Gastrocnemius medialis (tissue), 4 donors: ENCODE measurements at regions not wholly inside any gene's neighbourhood (a gene's known extent, or its start where the extent isn't known, plus 50 kb on each side); places are given as distances from the start of the nearest gene placed in this dataset.

ENCODE experiments used
- ATAC-seq, 2 donors: fragments of 150-250 bp; one replicate each; pipeline ENCODE4 v1.9.1; 2016
- DNase-seq, 2 donors: peaks; one replicate each; pipeline ENCODE4 v3.0.0-alpha.2; 2019
- H3K27ac ChIP-seq, 4 donors: fragments of 200-600 bp; sonication (generic); 1 replicate in 1 of 4; 2 replicates in 3 of 4; pipeline ENCODE4 v1.5.1; 2016 to 2018; ENCODE audit warnings: mild to moderate bottlenecking in 2 of 4, moderate library complexity in 1 of 4
- H3K27me3 ChIP-seq, 3 donors: fragments of 200-600 bp; sonication (generic) in 2 of 3; 1 replicate in 1 of 3; 2 replicates in 2 of 3; pipeline versions ENCODE4 v1.5.1 to v1.6.0; 2016 to 2019; ENCODE audit warnings: mild to moderate bottlenecking in 1 of 3, moderate library complexity in 1 of 3
- H3K36me3 ChIP-seq, 2 donors: fragments of 200-600 bp; sonication (generic) in 1 of 2; one replicate each; pipeline ENCODE4 v1.5.1; 2017 to 2018
- H3K4me1 ChIP-seq, 2 donors: fragments of 200-600 bp; sonication (generic) in 1 of 2; one replicate each; pipeline ENCODE4 v1.5.1; 2016 to 2017; ENCODE audit warnings: mild to moderate bottlenecking in 2 of 2
- H3K4me3 ChIP-seq, 4 donors: fragments of 200-600 bp; sonication (generic) in 3 of 4; 1 replicate in 1 of 4; 2 replicates in 3 of 4; pipeline ENCODE4 v1.5.1; 2016 to 2019; ENCODE audit warnings: mild to moderate bottlenecking in 2 of 4
- H3K9me3 ChIP-seq, 3 donors: fragments of 200-600 bp; sonication (generic) in 2 of 3; 1 replicate in 1 of 3; 2 replicates in 2 of 3; pipeline ENCODE4 v1.5.1; 2016 to 2019
- POLR2A ChIP-seq, 2 donors: fragments of 450-650 bp; IDR thresholded peaks; one replicate each; pipeline ENCODE4 v1.6.1; 2017; ENCODE audit warnings: antibody characterized with exemption in 2 of 2, mild to moderate bottlenecking in 2 of 2, moderate library complexity in 2 of 2
- in situ Hi-C, 4 donors: fragments of 200-750 bp; cut with MboI; loops; one replicate each; pipeline versions ENCODE4 v1.15.0 to v1.8.0; 2017; ENCODE audit warnings: low sequenced_read_pairs in 4 of 4
- intact Hi-C: fragments of 100-400 bp; cut with DNase I; formaldehyde crosslinking; loops from one replicate; pipeline ENCODE4 v1.15.1; 2023; ENCODE audit warnings: low total_unique reads
- TF ChIP-seq, protein P1 (sequence below), 5 experiments: fragments of 450-650 bp in 3 of 5; fragments of 200-600 bp in 2 of 5; sonication (generic) in 2 of 5; IDR thresholded peaks in 4 of 5; conservative IDR thresholded peaks in 1 of 5; 1 replicate in 4 of 5; 2 replicates in 1 of 5; pipeline ENCODE4 v1.5.1; 2016 to 2019; ENCODE audit warnings: antibody characterized with exemption in 5 of 5, mild to moderate bottlenecking in 3 of 5, moderate library complexity in 3 of 5

- DNase-seq (no peak), ATAC-seq (no peak)
- Histone ChIP-seq H3K27me3 (no peaks in the 10 kb centered on the region), H3K4me3 (no peak overlapping the region), H3K36me3 (no peaks in the 10 kb centered on the region), H3K9me3 (no peaks in the 10 kb centered on the region), H3K27ac (no peak overlapping the region), H3K4me1 (no peaks in the 10 kb centered on the region)
- intact Hi-C loops: no loop called here
- TF ChIP-seq, protein P1, sequence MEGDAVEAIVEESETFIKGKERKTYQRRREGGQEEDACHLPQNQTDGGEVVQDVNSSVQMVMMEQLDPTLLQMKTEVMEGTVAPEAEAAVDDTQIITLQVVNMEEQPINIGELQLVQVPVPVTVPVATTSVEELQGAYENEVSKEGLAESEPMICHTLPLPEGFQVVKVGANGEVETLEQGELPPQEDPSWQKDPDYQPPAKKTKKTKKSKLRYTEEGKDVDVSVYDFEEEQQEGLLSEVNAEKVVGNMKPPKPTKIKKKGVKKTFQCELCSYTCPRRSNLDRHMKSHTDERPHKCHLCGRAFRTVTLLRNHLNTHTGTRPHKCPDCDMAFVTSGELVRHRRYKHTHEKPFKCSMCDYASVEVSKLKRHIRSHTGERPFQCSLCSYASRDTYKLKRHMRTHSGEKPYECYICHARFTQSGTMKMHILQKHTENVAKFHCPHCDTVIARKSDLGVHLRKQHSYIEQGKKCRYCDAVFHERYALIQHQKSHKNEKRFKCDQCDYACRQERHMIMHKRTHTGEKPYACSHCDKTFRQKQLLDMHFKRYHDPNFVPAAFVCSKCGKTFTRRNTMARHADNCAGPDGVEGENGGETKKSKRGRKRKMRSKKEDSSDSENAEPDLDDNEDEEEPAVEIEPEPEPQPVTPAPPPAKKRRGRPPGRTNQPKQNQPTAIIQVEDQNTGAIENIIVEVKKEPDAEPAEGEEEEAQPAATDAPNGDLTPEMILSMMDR (IDR thresholded peaks at IDR 0.05 in 4 of 5, conservative IDR thresholded peaks at IDR 0.05 in 1 of 5): no peak
- TF ChIP-seq POLR2A (IDR thresholded peaks at IDR 0.05): no peak
- in situ Hi-C loops: no loop called here
These were observed 178.1 kb downstream of the DDX3Y start for GRCh38 chrY:13082748-13083147.

- Histone ChIP-seq H3K27ac (no peak overlapping the region), H3K36me3 (no peaks in the 10 kb centered on the region), H3K4me1 (no peaks in the 10 kb centered on the region), H3K27me3 (no peaks in the 10 kb centered on the region), H3K9me3 (no peaks in the 10 kb centered on the region), H3K4me3 (no peak overlapping the region)
- DNase-seq (no peak), ATAC-seq (no peak)
- in situ Hi-C loops (no loop called here), intact Hi-C loops (no loop called here)
- TF ChIP-seq, protein P1 (IDR thresholded peaks at IDR 0.05 in 4 of 5, conservative IDR thresholded peaks at IDR 0.05 in 1 of 5): no peak
- TF ChIP-seq POLR2A (IDR thresholded peaks at IDR 0.05): no peak
These were observed 186.9 kb downstream of the DDX3Y start for GRCh38 chrY:13091575-13091974.

DNA sequence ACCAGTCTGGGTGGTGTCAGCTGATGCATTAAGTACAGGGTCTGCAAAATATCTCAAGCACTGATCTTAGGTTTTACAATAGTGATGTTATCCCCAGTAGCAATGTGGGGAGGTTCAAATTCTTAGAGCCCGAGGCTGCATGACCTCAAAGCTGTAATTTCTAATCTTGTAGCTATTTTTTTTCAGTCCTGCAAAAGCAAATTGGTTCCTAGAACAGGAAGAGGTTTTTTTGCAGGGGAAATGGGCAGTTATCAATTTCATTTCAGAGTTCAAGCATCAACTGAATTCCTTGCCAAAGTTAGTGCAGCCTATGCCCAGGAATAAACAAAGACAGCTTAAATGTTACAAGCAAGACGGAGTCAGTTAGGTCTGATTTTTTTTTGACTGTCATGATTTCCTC, 188.3 kb downstream of the DDX3Y start:
- no peak overlapping the region for H3K27ac ChIP-seq
- no peak overlapping the region for H3K4me3 ChIP-seq
- H3K27me3 ChIP-seq: no peaks in the 10 kb centered on the region
- no peaks in the 10 kb centered on the region for H3K36me3 ChIP-seq
- no peak for DNase-seq
- no peak for TF ChIP-seq POLR2A (IDR thresholded peaks at IDR 0.05)
- TF ChIP-seq, protein P1 (IDR thresholded peaks at IDR 0.05 in 4 of 5, conservative IDR thresholded peaks at IDR 0.05 in 1 of 5): no peak
- in situ Hi-C loops: no loop called here
- ATAC-seq: no peak
- no peaks in the 10 kb centered on the region for H3K4me1 ChIP-seq
- H3K9me3 ChIP-seq: no peaks in the 10 kb centered on the region
- intact Hi-C loops: no loop called here

DNA sequence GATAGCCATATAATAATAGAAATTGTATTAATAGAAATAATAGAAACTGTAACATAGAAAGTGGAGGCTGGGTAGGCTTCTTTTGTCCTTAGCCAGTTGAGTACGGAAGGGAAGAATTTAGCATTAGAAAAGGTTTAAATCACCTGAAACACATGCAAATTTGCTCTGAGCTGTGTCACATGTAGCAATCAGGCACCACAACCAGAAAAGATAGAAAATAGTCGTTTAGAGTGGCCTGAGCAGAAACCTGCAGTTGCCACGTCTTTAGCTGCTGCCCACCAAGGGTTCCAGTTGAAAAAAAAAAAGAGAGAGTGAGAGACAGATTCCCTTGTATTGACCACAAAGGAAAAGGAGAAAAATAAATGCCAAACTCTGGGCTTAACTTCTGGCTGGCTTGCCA, 188.8 kb downstream of the DDX3Y start:
- Histone ChIP-seq H3K27me3 (no peaks in the 10 kb centered on the region), H3K27ac (no peak overlapping the region), H3K9me3 (no peaks in the 10 kb centered on the region), H3K36me3 (no peaks in the 10 kb centered on the region), H3K4me3 (no peak overlapping the region), H3K4me1 (no peaks in the 10 kb centered on the region)
- in situ Hi-C loops (no loop called here), intact Hi-C loops (no loop called here)
- no peak for TF ChIP-seq POLR2A (IDR thresholded peaks at IDR 0.05)
- TF ChIP-seq, protein P1 (IDR thresholded peaks at IDR 0.05 in 4 of 5, conservative IDR thresholded peaks at IDR 0.05 in 1 of 5): no peak
- no peak for DNase-seq
- ATAC-seq: no peak

DNA sequence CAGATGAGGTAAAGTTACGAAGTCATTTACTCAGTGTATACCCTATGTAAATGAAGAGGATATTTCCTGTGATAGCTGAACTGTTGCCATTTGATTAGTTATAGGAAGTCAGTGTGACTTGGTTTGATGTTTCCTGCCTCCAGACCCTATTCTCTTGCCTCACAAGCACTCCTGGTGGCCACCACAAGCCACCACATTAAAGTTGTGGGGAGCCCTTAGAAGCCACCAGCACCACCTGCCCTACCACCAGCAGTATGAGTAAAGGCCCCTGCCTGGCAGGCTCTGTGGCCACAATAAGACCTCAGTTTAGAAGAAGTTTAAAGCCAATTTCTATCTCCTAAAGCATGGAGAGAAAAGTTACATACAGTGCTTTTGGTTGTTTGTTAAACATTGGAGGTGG, 189.7 kb downstream of the DDX3Y start:
- Histone ChIP-seq H3K9me3 (no peaks in the 10 kb centered on the region), H3K27ac (no peak overlapping the region), H3K36me3 (no peaks in the 10 kb centered on the region), H3K4me3 (no peak overlapping the region), H3K27me3 (no peaks in the 10 kb centered on the region), H3K4me1 (no peaks in the 10 kb centered on the region)
- in situ Hi-C loops (no loop called here), intact Hi-C loops (no loop called here)
- ATAC-seq (no peak), DNase-seq (no peak)
- TF ChIP-seq, protein P1 (IDR thresholded peaks at IDR 0.05 in 4 of 5, conservative IDR thresholded peaks at IDR 0.05 in 1 of 5): no peak
- TF ChIP-seq POLR2A (IDR thresholded peaks at IDR 0.05): no peak
